Neuronal stem cell (in vitro differentiated cells): ENCODE measurements at regions not wholly inside any gene's neighbourhood (a gene's known extent, or its start where the extent isn't known, plus 50 kb on each side); places are given as distances from the start of the nearest gene placed in this dataset.

Source experiments
- DNase-seq: peaks from one replicate; pipeline ENCODE4 v3.0.0-alpha.2; 2013; ENCODE audit warnings: low spot score
- H2AFZ ChIP-seq: one replicate; pipeline ENCODE4 v1.6.1; 2013; ENCODE audit warnings: mild to moderate bottlenecking, low read length, inconsistent platforms
- H2AK5ac ChIP-seq: 2 replicates; pipeline ENCODE4 v1.6.1; 2013; ENCODE audit warnings: low read depth, mild to moderate bottlenecking, inconsistent platforms, low read length, moderate library complexity, mixed read lengths
- H2BK120ac ChIP-seq: 2 replicates; pipeline ENCODE4 v1.6.1; 2013; ENCODE audit warnings: low read depth, mild to moderate bottlenecking, inconsistent platforms, low read length, moderate library complexity, mixed read lengths
- H2BK12ac ChIP-seq: one replicate; pipeline ENCODE4 v1.6.1; 2013; ENCODE audit warnings: low read length, inconsistent platforms
- H2BK15ac ChIP-seq: 2 replicates; pipeline ENCODE4 v1.6.1; 2013; ENCODE audit warnings: mild to moderate bottlenecking, low read length, inconsistent platforms, mixed read lengths
- H2BK5ac ChIP-seq: one replicate; pipeline ENCODE4 v1.6.1; 2013; ENCODE audit warnings: inconsistent platforms, mild to moderate bottlenecking, low read length, moderate library complexity
- H3K14ac ChIP-seq: one replicate; pipeline ENCODE4 v1.6.1; 2013; ENCODE audit warnings: low read length, inconsistent platforms
- H3K18ac ChIP-seq: 2 replicates; pipeline ENCODE4 v1.6.1; 2013; ENCODE audit warnings: low read length, inconsistent platforms
- H3K23ac ChIP-seq: 2 replicates; pipeline ENCODE4 v1.6.1; 2013; ENCODE audit warnings: low read depth, mild to moderate bottlenecking, mixed read lengths, low read length, inconsistent platforms; ENCODE audit not compliant: poor library complexity
- H3K27ac ChIP-seq: replicated peaks from 3 replicates; pipeline ENCODE4 v1.5.1; 2013; ENCODE audit warnings: low read length, inconsistent platforms
- H3K27me3 ChIP-seq, 3 experiments: 2 replicates each; pipeline ENCODE4 v1.6.1; 2013; ENCODE audit warnings: low read length in 3 of 3, mild to moderate bottlenecking in 2 of 3, inconsistent platforms in 1 of 3, low read depth in 1 of 3, mixed read lengths in 1 of 3, moderate library complexity in 1 of 3; ENCODE audit not compliant: control insufficient read depth in 3 of 3, insufficient read depth in 3 of 3
- H3K36me3 ChIP-seq, 2 donors: replicated peaks in 1 of 2; 2 replicates each; pipeline ENCODE4 v1.6.1; 2013; ENCODE audit warnings: low read length in 2 of 2; ENCODE audit not compliant: control insufficient read depth in 2 of 2, insufficient read depth in 2 of 2
- H3K4ac ChIP-seq: 2 replicates; pipeline ENCODE4 v1.6.1; 2013; ENCODE audit warnings: inconsistent platforms, mild to moderate bottlenecking, low read length, moderate library complexity
- H3K4me1 ChIP-seq, 2 donors: 1 replicate in 1 of 2; 2 replicates in 1 of 2; pipeline ENCODE4 v1.6.1; 2013; ENCODE audit warnings: low read length in 2 of 2, low read depth in 1 of 2; ENCODE audit not compliant: control insufficient read depth in 2 of 2, insufficient read depth in 1 of 2
- H3K4me2 ChIP-seq: one replicate; pipeline ENCODE4 v1.6.1; 2013; ENCODE audit warnings: mild to moderate bottlenecking, low read length, inconsistent platforms; ENCODE audit not compliant: insufficient read depth, poor library complexity, severe bottlenecking
- H3K4me3 ChIP-seq, 2 donors: 2 replicates each; pipeline ENCODE4 v1.5.1; 2013; ENCODE audit warnings: low read length in 2 of 2, mild to moderate bottlenecking in 2 of 2, inconsistent platforms in 1 of 2, moderate library complexity in 1 of 2
- H3K79me1 ChIP-seq: one replicate; pipeline ENCODE4 v1.6.1; 2013; ENCODE audit warnings: low read depth, mild to moderate bottlenecking, inconsistent platforms, low read length, moderate library complexity
- H3K9ac ChIP-seq: one replicate; pipeline ENCODE4 v1.6.1; 2013; ENCODE audit warnings: mild to moderate bottlenecking, low read depth, low read length, inconsistent platforms; ENCODE audit not compliant: poor library complexity
- H3K9me3 ChIP-seq, 2 donors: replicated peaks in 1 of 2; 2 replicates each; pipeline versions ENCODE3 to v1.6.1; 2013; ENCODE audit warnings: low read length in 2 of 2, mild to moderate bottlenecking in 2 of 2, inconsistent platforms in 1 of 2, low read depth in 1 of 2, mixed read lengths in 1 of 2, moderate library complexity in 1 of 2; ENCODE audit not compliant: control insufficient read depth in 2 of 2, insufficient read depth in 1 of 2
- H4K8ac ChIP-seq: one replicate; pipeline ENCODE4 v1.6.1; 2013; ENCODE audit warnings: low read depth, mild to moderate bottlenecking, inconsistent platforms, low read length, moderate library complexity
- H4K91ac ChIP-seq: one replicate; pipeline ENCODE4 v1.6.1; 2013; ENCODE audit warnings: low read length, low read depth, mild to moderate bottlenecking, inconsistent platforms; ENCODE audit not compliant: poor library complexity
- WGBS, 2 donors: extraction: QIAGEN DNeasy Blood & Tissue Kit; methylation state at CpG; one replicate each; pipeline ENCODE4 v1.1.7; 2013; ENCODE audit warnings: missing lambda C conversion rate in 2 of 2, mixed read lengths in 1 of 2; ENCODE audit not compliant: insufficient read length in 2 of 2, insufficient replicate concordance in 1 of 2; ENCODE audit errors: extremely low coverage in 2 of 2; 5-methylcytosine and 5-hydroxymethylcytosine counted together

- Histone ChIP-seq H3K9ac (no peak overlapping the region), H3K79me1 (peaks cover 2% of the 10 kb centered on the region), H2BK12ac (no peak overlapping the region), H3K4me2 (no peak overlapping the region), H3K23ac (no peak overlapping the region), H2BK15ac (no peak overlapping the region), H2AK5ac (no peak overlapping the region), H3K27me3 (no peaks in the 10 kb centered on the region), H3K4me1 (peaks cover 26 to 36% of the 10 kb centered on the region in 2 donors), H2BK5ac (no peak overlapping the region), H3K14ac (no peak overlapping the region), H3K27ac (no peak overlapping the region), H3K4ac (no peak overlapping the region), H3K9me3 (peaks cover 6 to 12% of the 10 kb centered on the region in 2 donors), H2BK120ac (no peak overlapping the region), H4K8ac (no peak overlapping the region), H3K4me3 (no peak overlapping the region), H3K18ac (no peak overlapping the region), H4K91ac (no peak overlapping the region), H2AFZ (no peak overlapping the region), H3K36me3 (no peaks in the 10 kb centered on the region)
- DNase-seq = no peak
- no CpG with 5 or more reads among the region's 8 CpGs for WGBS, 2 donors
These were observed 182.4 kb upstream of the ARL4C start for GRCh38 chr2:234679301-234679740.

GRCh38 chr2:234678711-234679110 is 181.8 kb upstream of the ARL4C start:
- no peak overlapping the region for H3K27ac ChIP-seq
- H3K4me1 ChIP-seq = peaks cover 26 to 31% of the 10 kb centered on the region in 2 donors
- H3K18ac ChIP-seq = peak overlapping the region; percentile 33
- H3K4me3 ChIP-seq = no peak overlapping the region
- H3K14ac ChIP-seq = no peak overlapping the region
- no peak overlapping the region for H2BK120ac ChIP-seq
- H4K91ac ChIP-seq = no peak overlapping the region
- H3K4ac ChIP-seq = no peak overlapping the region
- no peaks in the 10 kb centered on the region for H3K36me3 ChIP-seq
- no peak overlapping the region for H2AFZ ChIP-seq
- no peak overlapping the region for H3K23ac ChIP-seq
- H2BK5ac ChIP-seq = no peak overlapping the region
- no peak overlapping the region for H4K8ac ChIP-seq
- peaks cover 2% of the 10 kb centered on the region for H3K79me1 ChIP-seq
- no peak overlapping the region for H3K4me2 ChIP-seq
- no peak for DNase-seq
- H3K9me3 ChIP-seq = peaks cover 6 to 15% of the 10 kb centered on the region in 2 donors
- no peak overlapping the region for H2BK15ac ChIP-seq
- H2BK12ac ChIP-seq = no peak overlapping the region
- no CpG with 5 or more reads among the region's 2 CpGs for WGBS, 2 donors
- H3K27me3 ChIP-seq = no peaks in the 10 kb centered on the region
- H2AK5ac ChIP-seq = no peak overlapping the region
- no peak overlapping the region for H3K9ac ChIP-seq

GRCh38 chr2:234677758-234678538 is 181.1 kb upstream of the ARL4C start:
- Histone ChIP-seq H2AFZ (no peak overlapping the region), H3K4me3 (no peak overlapping the region), H2AK5ac (peak overlapping the region; percentile 38), H3K4me1 (peaks cover 25 to 30% of the 10 kb centered on the region in 2 donors), H3K27me3 (no peaks in the 10 kb centered on the region), H3K23ac (no peak overlapping the region), H2BK12ac (peak overlapping the region; percentile 42), H4K8ac (no peak overlapping the region), H3K79me1 (peaks cover 2% of the 10 kb centered on the region), H2BK120ac (peak overlapping the region; percentile 3), H3K14ac (no peak overlapping the region), H3K4me2 (no peak overlapping the region), H3K9me3 (peaks cover 6 to 21% of the 10 kb centered on the region in 2 donors), H2BK15ac (no peak overlapping the region), H3K27ac (peak overlapping the region; percentile 12), H3K36me3 (no peaks in the 10 kb centered on the region), H4K91ac (no peak overlapping the region), H3K18ac (peak overlapping the region; percentile 32), H2BK5ac (no peak overlapping the region), H3K4ac (peak overlapping the region; percentile 18), H3K9ac (no peak overlapping the region)
- WGBS, 2 donors = no CpG with 5 or more reads among the region's 6 CpGs
- no peak for DNase-seq

GRCh38 chr2:234676783-234677450 is 180.0 kb upstream of the ARL4C start:
- Histone ChIP-seq H4K8ac (no peak overlapping the region), H2AFZ (peak overlapping the region; percentile 70), H4K91ac (no peak overlapping the region), H3K18ac (peak overlapping the region; percentile 40), H3K23ac (no peak overlapping the region), H3K4me2 (no peak overlapping the region), H3K14ac (no peak overlapping the region), H3K4me3 (no peak overlapping the region), H2BK15ac (no peak overlapping the region), H2BK5ac (no peak overlapping the region), H3K9me3 (peaks cover 6 to 26% of the 10 kb centered on the region in 2 donors), H3K4ac (no peak overlapping the region), H3K79me1 (peaks cover 2% of the 10 kb centered on the region), H3K9ac (no peak overlapping the region), H2BK120ac (no peak overlapping the region), H2BK12ac (no peak overlapping the region), H2AK5ac (no peak overlapping the region), H3K36me3 (no peaks in the 10 kb centered on the region), H3K4me1 (peaks cover 19 to 21% of the 10 kb centered on the region in 2 donors), H3K27ac (peak overlapping the region; percentile 85), H3K27me3 (no peaks in the 10 kb centered on the region)
- WGBS, 2 donors = no CpG with 5 or more reads among the region's 8 CpGs
- DNase-seq = peak; percentile 51
